Stimulated activated naive CD4-positive, alpha-beta T cell (primary cell): ENCODE measurements at regions not wholly inside any gene's neighbourhood (a gene's known extent, or its start where the extent isn't known, plus 50 kb on each side); places are given as distances from the start of the nearest gene placed in this dataset.
"Not testable (repeated sequence)": the region's sequence is repeated elsewhere in the genome, so short reads cannot be mapped to it uniquely, and the experiment has no call there.

Experiments
- DNase-seq, 6 experiments: peaks; one replicate each; lab custom pipeline; 2025; lab: John Stamatoyannopoulos, UW

GRCh38 chr9:108444400-108445358, 411.1 kb downstream of the ACTL7B start:
- no peak for DNase-seq

GRCh38 chr9:108443741-108444140, 412.0 kb downstream of the ACTL7B start:
- no peak for DNase-seq

GRCh38 chr9:108443019-108443633, 412.7 kb downstream of the ACTL7B start:
- DNase-seq = no peak

GRCh38 chr9:108442627-108443018, 413.2 kb downstream of the ACTL7B start:
- no peak for DNase-seq

GRCh38 chr9:108441726-108442125, 414.1 kb downstream of the ACTL7B start:
- DNase-seq = no peak

GRCh38 chr9:108441251-108441650, 414.5 kb downstream of the ACTL7B start:
- no peak for DNase-seq

GRCh38 chr9:108439947-108440346, 415.8 kb downstream of the ACTL7B start:
- DNase-seq = no peak

- no peak for DNase-seq
Measured at GRCh38 chr9:108437656-108438055, 418.1 kb downstream of the ACTL7B start.

GRCh38 chr9:108436448-108436847, 419.3 kb downstream of the ACTL7B start:
- DNase-seq = no peak

- DNase-seq = no peak
Measured at GRCh38 chr9:108434502-108434901, 421.3 kb downstream of the ACTL7B start.

GRCh38 chr9:108434036-108434435, 421.8 kb downstream of the ACTL7B start:
- no peak for DNase-seq

GRCh38 chr9:108430655-108431054, 425.1 kb downstream of the ACTL7B start:
- DNase-seq = no peak

GRCh38 chr9:108427751-108428150, 428.0 kb downstream of the ACTL7B start:
- no peak for DNase-seq

- DNase-seq = not testable (repeated sequence)
Measured at GRCh38 chr9:108426421-108426940, 429.3 kb downstream of the ACTL7B start.

- no peak for DNase-seq
Measured at GRCh38 chr9:108423433-108423832, 432.4 kb downstream of the ACTL7B start.

- no peak for DNase-seq
Measured at GRCh38 chr9:108419379-108419778, 436.4 kb downstream of the ACTL7B start.

- no peak for DNase-seq
Measured at GRCh38 chr9:108417726-108418125, 438.1 kb downstream of the ACTL7B start.

GRCh38 chr9:108417312-108417711, 438.5 kb downstream of the ACTL7B start:
- no peak for DNase-seq

GRCh38 chr9:108416324-108416723, 439.5 kb downstream of the ACTL7B start:
- DNase-seq = no peak

GRCh38 chr9:108413809-108414208, 442.0 kb downstream of the ACTL7B start:
- DNase-seq = no peak

- DNase-seq = no peak
Measured at GRCh38 chr9:108412755-108413154, 443.0 kb downstream of the ACTL7B start.

GRCh38 chr9:108411632-108412031, 444.2 kb downstream of the ACTL7B start:
- DNase-seq = no peak

- DNase-seq = no peak
Measured at GRCh38 chr9:108410161-108410560, 445.6 kb downstream of the ACTL7B start.
